ENCODE measurements at regions not wholly inside any gene's neighbourhood (a gene's known extent, or its start where the extent isn't known, plus 50 kb on each side); places are given as distances from the start of the nearest gene placed in this dataset.
A peak's percentile ranks its signal among the peaks of the same experiment; 100 is the strongest.

DNA sequence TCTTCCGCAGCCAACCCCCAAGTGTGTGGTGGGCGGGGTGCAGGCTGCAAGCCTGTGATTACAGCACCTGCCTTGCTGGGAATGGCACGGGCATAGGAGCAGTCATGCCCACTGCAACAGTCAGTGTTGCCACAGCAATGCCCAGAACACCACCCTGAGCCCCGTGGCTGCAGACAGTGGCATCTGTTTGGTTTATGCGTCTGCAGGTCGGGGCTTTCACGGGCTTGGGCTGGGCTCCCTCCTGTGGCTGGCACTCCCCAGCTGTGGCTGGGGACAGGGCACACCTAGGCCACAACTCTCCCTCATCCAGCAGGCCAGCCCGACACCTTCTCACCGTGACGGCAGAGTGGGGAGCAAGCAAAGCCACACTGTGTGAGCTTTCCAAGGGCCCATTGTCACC lies 115.3 kb upstream of the C1QTNF9B start:
- DNase-seq, result no peak

DNA sequence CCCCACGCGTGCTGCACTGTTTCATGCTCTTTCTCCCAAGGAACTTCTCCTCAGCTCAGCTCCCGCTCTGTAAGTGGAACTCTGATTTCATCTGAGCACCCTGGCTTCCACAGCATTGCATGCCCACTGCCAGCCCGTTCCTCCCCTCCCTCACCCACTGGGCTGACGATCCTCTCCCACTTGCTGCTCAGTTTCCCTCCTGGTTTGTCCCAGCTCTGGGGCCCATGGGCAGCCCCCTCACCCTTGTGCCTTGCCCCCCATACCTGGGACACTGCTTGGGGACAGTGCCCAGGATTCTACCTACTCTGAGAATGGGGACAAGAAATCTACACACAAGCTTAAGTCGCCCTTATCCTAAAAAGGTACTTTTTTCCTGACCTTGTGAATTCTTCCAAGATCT lies 115.9 kb upstream of the C1QTNF9B start:
- DNase-seq, result no peak

DNA sequence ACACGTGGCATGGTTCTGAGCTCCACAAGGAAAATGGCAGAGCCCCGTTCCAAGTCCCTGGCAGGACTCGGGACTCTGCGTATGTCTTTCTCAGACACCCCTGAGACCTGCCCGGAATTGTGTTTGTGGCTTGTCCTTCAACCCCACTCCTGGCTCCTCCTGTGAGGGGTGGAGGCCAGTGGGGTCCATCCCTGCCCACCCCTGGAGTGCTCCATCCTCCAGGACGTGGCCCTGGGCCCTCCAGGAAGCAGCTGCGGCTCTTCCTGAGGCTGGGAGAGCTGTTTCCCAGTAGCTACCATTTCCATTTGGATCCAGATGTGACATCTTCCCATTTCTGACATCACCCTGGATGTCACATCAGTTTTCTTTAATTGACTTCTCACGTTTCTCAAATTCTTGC lies 118.7 kb upstream of the C1QTNF9B start:
- no peak for DNase-seq

DNA sequence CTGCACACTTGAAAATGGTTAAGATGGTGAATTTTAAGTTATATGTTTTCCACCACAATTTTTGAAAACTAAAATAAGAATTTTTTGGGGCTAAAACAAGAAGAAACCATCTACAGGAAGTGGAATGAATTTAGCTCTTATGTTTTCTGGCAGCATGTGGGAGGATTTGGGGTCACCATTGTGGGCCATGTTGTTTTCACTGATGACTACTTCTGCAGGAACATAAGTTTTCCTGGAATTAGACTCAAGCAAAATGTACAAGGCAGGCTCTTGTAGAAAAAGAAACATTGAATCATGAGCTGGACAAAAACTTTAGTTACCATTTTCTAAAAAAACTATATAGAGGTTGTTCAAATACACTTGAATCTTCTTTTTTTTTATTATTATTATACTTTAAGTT lies 125.3 kb upstream of the C1QTNF9B start:
- DNase-seq, result no peak

DNA sequence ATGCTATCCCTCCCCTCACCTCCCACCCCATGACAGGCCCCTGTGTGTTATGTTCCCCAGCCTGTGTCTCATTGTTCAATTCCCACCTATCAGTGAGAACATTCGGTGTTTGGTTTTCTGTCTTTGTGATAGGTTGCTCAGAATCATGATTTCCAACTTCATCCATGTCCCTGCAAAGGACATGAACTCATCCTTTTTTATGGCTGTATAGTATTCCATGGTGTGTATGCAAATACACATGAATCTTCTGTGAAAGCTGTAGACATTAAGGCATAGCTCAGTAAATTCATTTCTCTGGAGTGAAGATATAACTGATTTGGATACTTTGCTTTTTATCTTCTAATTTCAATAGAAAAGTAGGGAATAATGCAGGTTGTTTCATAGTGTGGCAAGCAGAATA lies 125.8 kb upstream of the C1QTNF9B start:
- no peak for DNase-seq

DNA sequence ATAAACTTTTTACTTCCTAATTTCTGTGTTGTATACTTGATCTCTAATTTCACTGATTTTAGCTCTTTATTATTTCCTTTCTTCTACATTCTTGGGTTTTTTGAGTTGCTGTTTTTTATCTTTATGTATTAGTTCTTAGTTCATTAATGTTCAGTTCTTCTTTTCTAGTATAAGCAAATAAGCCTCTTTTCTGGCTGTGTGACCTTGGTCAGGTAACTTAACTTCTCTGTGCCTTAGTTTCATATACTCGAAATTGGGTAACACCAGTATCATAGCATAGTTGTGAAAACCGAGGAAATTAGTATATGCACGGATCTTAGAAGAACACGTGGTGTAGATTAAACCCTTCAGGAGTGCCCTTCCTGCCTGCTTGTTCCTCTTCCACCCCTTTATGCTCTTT lies 130.2 kb upstream of the C1QTNF9B start:
- DNase-seq, result no peak

DNA sequence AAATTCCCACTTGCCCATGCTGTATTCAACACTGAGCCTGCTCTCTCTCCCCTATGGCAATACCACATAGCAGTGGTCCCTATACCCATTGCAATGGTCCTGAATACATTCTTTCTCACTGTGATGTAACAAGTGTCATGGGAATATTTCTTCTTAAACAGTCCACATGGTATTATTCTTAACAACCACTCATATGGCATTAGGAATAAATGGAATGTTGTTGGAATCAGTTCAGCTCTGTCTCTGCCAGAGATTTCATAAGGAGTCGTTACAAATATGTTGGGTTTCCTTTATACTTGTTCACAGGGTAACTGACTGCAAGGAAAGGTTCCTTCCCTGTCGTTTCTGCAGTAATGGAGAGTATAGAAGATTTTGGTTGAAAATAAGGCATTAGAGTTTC lies 128.3 kb upstream of the SPATA13 start:
- DNase-seq, result no peak

DNA sequence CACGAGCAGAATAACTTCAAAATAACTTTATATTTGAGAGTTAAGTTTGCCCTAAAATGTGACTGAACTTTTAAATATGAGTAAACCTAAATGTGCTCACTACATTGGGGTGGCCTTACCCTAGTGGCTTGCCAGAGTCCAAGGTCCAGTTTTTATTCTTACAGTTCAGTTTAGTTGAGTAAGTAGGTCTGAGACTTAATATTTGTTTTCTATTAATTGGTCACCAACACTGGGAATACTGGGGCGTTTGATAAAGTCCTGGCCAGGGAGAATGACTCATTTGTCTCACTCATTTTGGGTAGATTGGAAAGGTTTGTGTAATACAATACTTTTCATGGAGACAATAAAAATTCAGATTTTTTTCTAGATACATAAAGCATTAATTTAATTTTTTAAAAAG lies 127.8 kb upstream of the SPATA13 start:
- no peak for DNase-seq

DNA sequence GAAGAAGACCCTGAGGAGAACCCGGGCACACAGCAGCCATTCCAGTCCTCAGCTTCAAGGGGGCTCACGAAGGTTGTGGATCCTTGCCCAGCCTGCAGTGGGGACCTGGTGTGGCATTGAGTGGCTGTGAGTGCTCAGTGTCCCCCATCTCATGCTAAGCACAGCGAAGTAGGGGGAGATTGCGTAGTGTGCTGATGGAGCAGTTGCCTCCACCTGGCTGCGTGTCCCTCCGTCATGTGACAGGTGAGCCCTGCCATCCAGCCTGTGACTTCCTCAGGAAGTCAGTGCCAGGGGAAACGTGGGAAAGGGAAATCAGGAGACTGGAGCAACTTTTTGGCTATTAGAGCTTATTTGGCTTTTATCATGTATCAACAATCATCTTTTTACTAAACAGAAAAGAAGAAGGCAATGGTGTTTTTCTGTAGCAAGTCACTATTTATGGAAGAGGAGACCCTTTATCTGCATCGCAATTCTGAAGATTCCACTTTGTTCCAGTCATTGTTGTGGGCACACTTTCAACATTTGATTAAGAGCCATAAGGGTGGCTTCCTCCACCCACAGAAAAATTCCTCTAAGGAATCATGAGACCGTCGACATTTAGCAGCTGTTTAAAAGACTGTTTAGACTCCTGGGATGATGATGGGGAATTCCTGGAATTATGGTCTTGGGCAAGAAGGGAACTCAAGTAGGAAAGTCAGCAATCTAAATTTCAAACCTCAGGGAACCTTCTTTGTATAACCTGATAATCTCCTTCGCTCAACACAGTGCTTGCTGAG lies 126.8 kb upstream of the SPATA13 start:
- peak; percentile 10 for DNase-seq

DNA sequence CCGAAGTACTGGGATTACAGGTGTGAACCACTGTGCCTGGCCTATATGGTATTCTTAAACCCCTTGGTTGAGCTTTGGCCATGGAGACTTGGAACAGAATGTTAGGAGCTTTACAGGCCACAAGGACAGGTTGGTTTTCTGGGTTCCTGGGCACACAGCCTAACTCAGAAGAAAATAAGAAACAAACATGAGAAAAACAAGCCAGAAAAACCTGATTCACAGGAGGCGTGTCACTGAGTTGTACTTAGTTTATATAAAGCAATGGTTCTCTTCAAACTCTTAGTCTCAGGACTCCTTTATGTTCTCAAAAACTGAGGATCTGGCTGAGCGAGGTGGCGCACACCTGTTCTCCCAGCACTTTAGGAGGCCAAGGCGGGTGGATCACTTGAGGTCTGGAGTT lies 125.1 kb upstream of the SPATA13 start:
- no peak for DNase-seq

DNA sequence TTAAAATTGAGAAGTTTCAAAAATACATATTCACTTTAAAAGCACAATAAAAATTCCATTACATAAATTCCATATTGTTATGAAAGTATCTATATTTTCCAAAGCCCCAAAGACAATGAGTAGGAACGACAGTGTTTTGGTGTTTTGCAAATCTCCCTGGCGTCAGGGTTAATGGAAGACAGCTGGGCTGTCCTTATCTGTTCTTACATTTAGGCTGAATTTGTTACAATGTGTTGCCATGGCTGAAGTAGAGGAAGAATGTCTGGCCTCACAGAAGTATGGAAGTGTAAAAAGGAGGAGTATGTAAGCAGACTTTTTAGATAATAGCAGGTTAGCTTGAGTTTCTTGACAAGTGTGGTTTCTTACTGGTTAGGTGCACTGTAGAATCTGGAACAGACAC lies 124.4 kb upstream of the SPATA13 start:
- DNase-seq, result no peak

DNA sequence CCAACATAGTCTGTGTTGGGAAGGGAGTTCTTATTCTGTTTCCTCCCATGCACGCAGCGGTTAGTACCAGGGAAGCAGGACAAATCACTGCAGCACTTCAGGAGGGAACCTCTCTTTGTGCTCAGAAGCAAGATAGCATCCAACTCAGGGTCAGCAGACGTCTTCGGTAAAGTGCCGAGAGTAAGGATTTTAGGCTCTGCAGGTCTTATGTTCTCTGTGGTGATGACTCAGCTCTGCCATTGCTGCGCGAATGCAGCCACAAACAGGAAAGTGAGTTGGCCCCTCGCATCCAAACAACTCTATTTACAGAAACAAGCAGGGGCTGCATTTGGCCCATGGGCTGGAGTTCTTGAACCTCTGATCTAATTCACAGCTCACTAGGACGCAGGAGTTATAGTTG lies 122.1 kb upstream of the SPATA13 start:
- no peak for DNase-seq

DNA sequence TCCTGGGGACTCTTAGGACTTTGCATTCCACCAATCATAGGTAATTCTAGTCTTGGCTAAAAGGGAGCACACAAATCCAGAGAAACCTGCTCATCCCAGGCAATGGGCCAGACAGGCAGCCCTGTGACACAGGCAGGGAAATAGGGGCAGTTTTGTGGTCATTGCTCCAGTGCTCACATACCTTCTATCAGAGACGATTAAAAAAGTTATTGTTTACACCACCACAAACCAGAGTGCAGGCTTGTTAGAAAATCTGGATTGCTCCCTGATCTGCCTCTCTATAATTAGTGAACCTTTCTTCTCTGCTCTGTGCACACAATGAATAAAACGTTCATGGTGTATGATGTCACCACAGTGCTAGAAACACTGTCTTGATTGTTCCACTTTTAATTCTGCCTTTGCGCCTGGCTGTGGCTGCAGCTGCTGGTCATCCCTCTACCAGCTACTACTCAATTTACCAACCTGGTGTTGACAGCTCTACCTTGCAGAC lies 121.6 kb upstream of the SPATA13 start:
- DNase-seq, result peak; percentile 28

DNA sequence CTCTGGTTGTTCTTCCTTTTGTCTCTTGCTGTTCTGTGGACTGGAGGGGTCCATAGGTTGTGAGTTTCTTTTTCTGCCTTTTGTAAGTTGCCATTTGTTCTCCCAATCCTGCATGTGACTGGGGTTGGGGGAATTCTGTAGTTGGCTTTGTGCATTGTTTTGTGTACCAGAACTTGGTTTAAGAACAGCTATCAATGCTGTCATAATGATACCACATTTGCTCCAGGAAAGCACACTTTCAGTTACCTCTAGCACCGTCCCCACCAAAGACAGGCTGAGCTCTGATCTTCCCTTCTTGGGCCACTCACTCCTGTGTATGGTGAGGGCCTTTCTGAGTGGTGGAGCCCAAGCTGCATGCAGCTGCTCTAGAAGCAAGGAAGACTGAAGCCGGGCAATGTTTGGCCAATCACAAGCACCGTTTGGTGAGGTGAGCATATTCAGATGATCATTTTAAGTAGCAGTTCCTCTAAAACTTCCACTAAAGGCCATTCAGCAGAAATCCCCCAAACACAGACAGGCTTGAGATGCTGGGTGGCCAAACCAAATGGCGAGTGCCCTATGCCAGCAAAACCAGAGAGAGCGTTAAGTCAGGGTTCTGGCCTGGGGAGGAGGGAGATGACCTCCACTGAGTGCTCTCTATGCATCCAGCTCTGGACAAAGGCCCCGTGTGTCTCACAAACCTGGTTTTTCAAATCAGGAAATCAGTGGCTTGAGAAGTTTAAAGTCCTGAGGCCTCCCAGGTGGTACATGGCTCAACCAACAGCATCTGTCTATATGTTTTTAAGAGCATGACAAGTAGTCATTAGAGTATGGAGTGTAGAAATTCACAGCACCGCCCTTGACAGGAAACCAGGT lies 120.7 kb upstream of the SPATA13 start:
- no peak for DNase-seq

DNA sequence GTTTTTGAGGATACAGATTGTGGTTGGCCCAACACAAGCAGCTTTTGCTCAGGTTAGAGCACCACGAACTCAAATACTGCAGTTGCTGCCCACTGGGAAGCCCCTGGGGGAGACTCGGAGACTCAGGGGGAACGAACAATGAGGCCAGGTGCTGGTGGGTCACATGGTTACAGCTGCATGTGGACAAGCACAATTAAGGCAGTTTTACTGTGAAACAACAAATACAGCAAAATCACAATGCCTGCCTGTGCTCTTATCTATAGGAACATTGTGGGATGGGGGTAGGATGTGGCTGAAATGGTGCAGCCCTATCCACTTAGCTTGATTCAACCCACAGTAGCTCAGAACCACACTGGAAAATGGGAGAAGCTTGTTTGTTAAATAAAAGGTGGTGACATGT lies 119.7 kb upstream of the SPATA13 start:
- no peak for DNase-seq

DNA sequence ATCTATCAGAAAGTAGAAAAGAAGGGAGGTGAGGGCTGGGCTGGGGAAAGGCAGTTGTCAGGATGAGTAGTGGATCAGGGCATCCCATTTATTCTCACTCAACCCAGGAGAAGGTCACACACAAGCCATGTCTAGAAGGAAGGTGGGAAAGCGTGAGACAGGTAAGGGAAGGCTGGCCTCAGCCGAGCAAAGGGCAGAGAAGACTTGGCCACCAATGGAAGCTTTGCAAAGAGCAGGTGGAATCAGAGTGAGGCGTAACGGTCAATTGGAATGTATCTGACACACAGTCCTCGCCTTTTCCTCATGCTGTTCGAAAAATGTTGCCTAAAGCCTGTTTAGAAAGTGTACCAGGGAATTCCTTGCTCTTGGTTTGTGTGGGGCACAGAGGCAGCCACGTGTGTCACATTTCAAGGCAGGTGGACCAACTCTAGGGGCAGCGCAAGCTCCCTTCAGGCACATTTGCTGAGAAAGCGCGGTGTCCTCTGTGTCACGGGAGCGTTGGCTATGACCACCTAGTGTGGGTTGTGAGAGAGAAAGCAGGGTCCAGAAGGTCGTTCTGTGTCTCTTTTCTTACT lies 118.8 kb upstream of the SPATA13 start:
- no peak for DNase-seq

DNA sequence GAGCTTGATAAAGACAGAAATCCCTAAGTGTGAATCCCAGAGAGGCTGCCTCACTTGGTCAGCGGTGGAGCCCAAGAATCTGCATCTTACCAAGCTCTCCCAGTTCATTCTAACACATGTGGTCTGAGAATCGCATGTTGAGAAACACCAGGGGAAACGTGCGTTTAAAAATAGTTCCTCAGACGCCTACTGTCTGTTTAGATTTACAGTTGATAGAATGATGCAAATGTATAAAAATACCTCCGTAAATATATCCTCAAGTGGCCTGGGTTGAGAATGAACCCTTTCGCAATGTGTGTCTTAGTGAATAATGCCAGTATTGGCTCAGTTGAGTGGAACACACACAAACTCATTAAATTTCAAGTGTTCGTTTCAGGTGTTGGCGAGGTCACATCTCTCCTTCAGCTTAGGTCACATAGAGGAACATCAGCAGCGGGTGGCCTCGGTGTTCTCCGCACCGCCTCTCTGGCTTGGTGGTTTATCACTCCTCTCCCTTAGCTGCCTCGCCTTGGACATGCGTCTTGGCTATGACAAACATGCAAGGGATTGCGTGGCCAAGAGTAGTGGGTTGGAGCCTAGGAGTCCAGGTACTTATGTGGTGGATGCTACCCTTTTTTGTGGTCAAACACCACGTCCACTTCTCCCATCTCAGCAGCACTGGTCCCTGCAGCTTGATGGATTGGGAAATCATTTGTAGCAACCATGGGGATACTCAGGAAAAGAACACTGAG lies 117.6 kb upstream of the SPATA13 start:
- DNase-seq, result no peak

DNA sequence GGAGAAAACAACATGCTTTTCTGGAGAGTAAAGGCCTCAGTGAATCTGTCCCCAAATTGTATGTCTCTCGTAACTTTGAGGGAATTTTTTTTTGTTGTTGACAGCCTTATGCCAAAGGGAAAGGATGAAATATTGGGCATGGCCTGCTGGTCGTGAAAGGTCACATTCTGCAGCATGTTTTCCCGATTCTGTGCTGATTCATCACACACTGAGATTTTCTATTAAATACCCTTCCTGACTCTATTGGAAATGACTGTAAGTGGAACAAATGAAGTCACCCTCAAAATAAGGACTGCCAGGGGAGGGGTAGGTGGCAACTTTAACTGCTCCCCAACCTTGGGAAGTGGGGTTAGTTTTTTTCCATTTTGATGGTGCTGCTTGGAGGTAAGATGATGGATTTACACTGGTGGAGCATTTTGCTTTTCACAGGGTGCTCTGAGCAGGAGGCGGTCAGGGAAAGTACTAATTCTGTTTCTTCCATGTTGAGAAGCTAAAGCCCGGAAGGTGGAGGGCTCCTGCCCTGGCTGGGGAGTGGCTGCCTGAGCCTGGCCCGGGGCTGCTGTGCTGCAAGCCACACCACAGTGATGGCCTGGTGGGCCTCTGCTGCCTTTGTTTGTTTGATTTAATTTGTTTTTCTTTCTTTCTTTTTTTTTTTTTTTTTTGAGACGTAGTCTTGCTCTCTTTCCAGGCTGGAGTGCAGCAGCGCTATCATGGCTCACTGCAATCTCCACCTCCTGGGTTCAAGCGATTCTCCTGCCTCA lies 116.8 kb upstream of the SPATA13 start:
- peak; percentile 0 for DNase-seq

DNA sequence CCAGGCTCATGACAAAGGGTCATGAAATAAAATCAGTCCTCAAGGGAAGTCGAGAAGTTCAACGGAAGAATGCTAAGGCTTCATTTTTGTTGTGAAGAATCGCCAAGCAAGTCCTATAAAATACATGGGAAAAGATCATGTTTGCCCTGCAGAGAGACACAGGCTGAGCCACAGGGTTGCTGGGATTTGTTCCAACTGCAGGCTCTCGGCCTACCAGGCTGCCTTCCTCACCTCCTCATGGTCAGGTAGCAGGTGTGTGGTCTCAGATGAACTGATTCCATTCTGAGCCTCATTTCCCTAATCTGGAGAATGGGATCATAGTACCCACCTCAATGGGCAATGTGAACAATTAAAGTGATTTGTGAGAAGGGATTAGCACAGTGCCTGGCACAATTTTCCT lies 114.9 kb upstream of the SPATA13 start:
- no peak for DNase-seq

DNA sequence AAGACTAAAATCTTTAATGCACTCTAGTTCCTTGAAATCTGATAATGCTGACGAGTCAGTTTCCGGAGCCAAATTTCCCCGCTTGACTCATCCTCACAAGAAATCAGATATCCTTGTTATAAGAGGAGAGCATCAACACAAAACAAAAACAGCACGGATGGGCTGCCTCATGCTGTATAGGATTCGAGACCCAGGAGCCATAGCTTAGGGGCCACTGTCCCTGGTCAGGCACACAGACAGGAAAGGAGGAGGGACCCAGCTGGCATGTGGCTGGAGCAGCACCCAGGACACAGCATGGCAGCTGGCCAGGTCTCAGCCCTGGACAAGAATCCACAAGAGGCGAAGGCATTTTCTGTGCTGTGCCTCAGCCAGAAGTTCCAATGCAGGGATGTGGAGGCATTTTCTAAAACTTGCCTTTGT lies 110.2 kb upstream of the SPATA13 start:
- peak; percentile 41 for DNase-seq

DNA sequence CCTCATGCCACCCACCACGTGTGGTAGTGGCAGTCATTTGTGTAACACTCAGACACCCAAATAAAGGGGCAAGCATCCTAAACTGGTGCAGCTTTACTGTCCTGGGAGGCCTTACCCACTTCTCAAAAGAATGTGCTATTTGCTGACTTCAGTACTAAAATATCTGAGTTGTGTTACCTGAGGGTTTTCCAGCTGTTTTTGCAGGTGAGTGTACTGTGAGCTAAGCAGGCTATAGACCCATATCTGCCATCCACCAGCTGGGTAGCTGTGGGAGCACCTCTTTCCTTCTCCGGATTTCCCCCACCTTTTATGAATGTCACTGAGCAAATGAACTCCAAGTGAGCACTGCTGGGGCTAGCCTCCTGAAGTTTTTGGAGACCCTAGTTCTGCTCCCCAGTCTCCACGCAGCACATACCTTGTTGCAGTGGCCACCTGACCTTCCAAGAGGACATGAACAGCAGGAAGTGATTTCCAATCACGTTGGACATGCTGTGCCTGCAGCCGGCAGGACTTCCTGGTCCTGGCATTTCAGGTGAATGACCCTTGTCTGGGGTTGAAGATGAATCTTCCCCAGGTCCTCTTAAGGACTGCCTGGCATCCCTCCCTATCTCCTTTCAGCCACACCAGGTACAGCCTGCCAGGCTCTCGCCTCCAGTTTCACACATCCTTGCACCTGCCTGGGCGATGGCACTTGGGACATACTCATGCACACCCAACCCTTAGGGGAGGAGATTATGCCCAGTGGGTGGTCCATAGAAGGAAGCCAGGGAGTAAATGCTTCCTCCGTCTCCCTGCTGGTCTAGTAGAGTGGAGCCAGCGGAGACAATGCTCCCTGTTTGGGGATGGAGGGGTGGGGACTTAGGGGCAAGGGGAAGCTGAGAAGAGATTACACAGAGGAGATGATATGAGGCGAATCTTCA lies 109.5 kb upstream of the SPATA13 start:
- no peak for DNase-seq

Data from kidney glomerular epithelial cell (primary cell).